H1 (cell line): ENCODE measurements at regions not wholly inside any gene's neighbourhood (a gene's known extent, or its start where the extent isn't known, plus 50 kb on each side); places are given as distances from the start of the nearest gene placed in this dataset.

ENCODE experiments used
- CEBPB ChIP-seq: IDR thresholded peaks from 2 replicates; pipeline ENCODE4 v1.6.1; 2012; ENCODE audit warnings: low read depth, low read length
- CHD1 ChIP-seq: IDR thresholded peaks from 2 replicates; pipeline ENCODE4 v1.6.1; 2012; ENCODE audit warnings: low read depth, low read length, improper control_type of control experiment
- CTBP2 ChIP-seq: IDR thresholded peaks from 2 replicates; pipeline ENCODE4 v1.7.0; 2011; ENCODE audit warnings: borderline replicate concordance, mild to moderate bottlenecking, moderate library complexity, mixed read lengths, low read length; ENCODE audit not compliant: insufficient read depth, insufficient read length
- NRF1 ChIP-seq: IDR thresholded peaks from 2 replicates; pipeline ENCODE4 v1.6.1; 2011; ENCODE audit warnings: mild to moderate bottlenecking, low read depth, low read length, improper control_type of control experiment
- RBBP5 ChIP-seq: IDR thresholded peaks from 2 replicates; pipeline ENCODE4 v1.7.1; 2012; ENCODE audit warnings: low read depth, mild to moderate bottlenecking, inconsistent platforms, low read length, moderate library complexity, borderline replicate concordance
- SRF ChIP-seq: IDR thresholded peaks from 2 replicates; pipeline ENCODE4 v1.6.1; 2011; ENCODE audit warnings: mild to moderate bottlenecking, low read depth, low read length, moderate library complexity

GRCh38 chr4:62145276-62145675, 945.1 kb downstream of the ADGRL3 start (continued):
- no peak for TF ChIP-seq CEBPB
- no peak for TF ChIP-seq NRF1
- no peak for TF ChIP-seq SRF
- TF ChIP-seq RBBP5, result no peak
- TF ChIP-seq CHD1, result no peak
- TF ChIP-seq CTBP2, result no peak
